OCI-LY7 (cell line): ENCODE measurements at regions not wholly inside any gene's neighbourhood (a gene's known extent, or its start where the extent isn't known, plus 50 kb on each side); places are given as distances from the start of the nearest gene placed in this dataset.

Experiments used
- BruUV-seq: library from RNA; stranded (reverse); fragments of 400-500 nt; replicated peaks from 2 replicates; lab custom pipeline; 2021; lab: Mats Ljungman, UMichigan
- CTCF ChIA-PET: fragments of 300-600 bp; sonication (Branson Sonifier 250); formaldehyde crosslinking; loops from one replicate; lab custom pipeline; 2022; ENCODE audit warnings: antibody characterized with exemption; ENCODE audit not compliant: unreplicated experiment; lab: Charles Lee
- POLR2A ChIA-PET: fragments of 300-600 bp; sonication (Branson Sonifier 250); formaldehyde crosslinking; loops from one replicate; lab custom pipeline; 2022; ENCODE audit warnings: antibody characterized with exemption; lab: Charles Lee
- DNase-seq: peaks from one replicate; pipeline ENCODE4 v3.0.0-alpha.2; 2015; ENCODE audit warnings: low spot score
- H2AFZ ChIP-seq: fragments of 200-600 bp; sonication (generic), shearing (Covaris generic); 2 replicates; pipeline ENCODE4 v1.6.1; 2014; ENCODE audit warnings: mild to moderate bottlenecking, antibody characterized with exemption, low read length, moderate library complexity
- H3K27ac ChIP-seq: fragments of 200-600 bp; sonication (generic); 2 replicates; pipeline ENCODE4 v1.5.1; 2014; ENCODE audit warnings: mixed run types, low read depth, mild to moderate bottlenecking, moderate library complexity, low read length, inconsistent platforms; ENCODE audit not compliant: poor library complexity, severe bottlenecking
- H3K36me3 ChIP-seq: fragments of 200-600 bp; sonication (generic); 2 replicates; pipeline ENCODE4 v1.6.1; 2014; ENCODE audit warnings: mild to moderate bottlenecking, antibody characterized with exemption, low read length, moderate library complexity, mixed read lengths; ENCODE audit not compliant: insufficient read depth
- H3K4me1 ChIP-seq: fragments of 200-600 bp; sonication (generic); 2 replicates; pipeline ENCODE4 v1.5.1; 2014; ENCODE audit warnings: mild to moderate bottlenecking, low read length; ENCODE audit not compliant: insufficient read depth, poor library complexity, severe bottlenecking
- H3K4me2 ChIP-seq: fragments of 200-600 bp; sonication (generic); 2 replicates; pipeline ENCODE4 v1.6.1; 2014; ENCODE audit warnings: mild to moderate bottlenecking, low read length
- H3K4me3 ChIP-seq: fragments of 200-600 bp; sonication (generic); 2 replicates; pipeline ENCODE4 v1.5.1; 2014; ENCODE audit warnings: mild to moderate bottlenecking, low read depth, low read length; ENCODE audit not compliant: poor library complexity, severe bottlenecking
- H3K79me2 ChIP-seq: fragments of 200-600 bp; sonication (generic); 2 replicates; pipeline ENCODE4 v1.6.1; 2016; ENCODE audit warnings: low read depth, mild to moderate bottlenecking, low read length, moderate library complexity, mixed read lengths; ENCODE audit not compliant: insufficient read depth
- H3K9me2 ChIP-seq: fragments of 200-600 bp; sonication (generic); 2 replicates; pipeline ENCODE4 v1.6.1; 2016; ENCODE audit warnings: mild to moderate bottlenecking, low read length, mixed read lengths; ENCODE audit not compliant: insufficient read depth
- H3K9me3 ChIP-seq: fragments of 200-600 bp; sonication (generic); 2 replicates; pipeline ENCODE4 v1.6.1; 2014; ENCODE audit warnings: mild to moderate bottlenecking, mixed run types, low read length, mixed read lengths
- H4K20me1 ChIP-seq: fragments of 200-600 bp; sonication (generic); 2 replicates; pipeline ENCODE4 v1.6.1; 2014; ENCODE audit warnings: mild to moderate bottlenecking, antibody characterized with exemption, low read length, moderate library complexity, mixed read lengths; ENCODE audit not compliant: insufficient read depth
- EZH2phosphoT487 ChIP-seq: fragments of 200-600 bp; sonication (generic); IDR thresholded peaks from 2 replicates; pipeline ENCODE4 v1.6.1; 2018; ENCODE audit warnings: low read depth, borderline replicate concordance, mild to moderate bottlenecking, mixed run types, antibody characterized with exemption, low read length, moderate library complexity, mixed read lengths
- intact Hi-C: fragments of 100-400 bp; cut with micrococcal nuclease; formaldehyde crosslinking; loops from one replicate; pipeline ENCODE4 v1.10.0; 2022; ENCODE audit not compliant: unreplicated experiment
- TF ChIP-seq, protein P1 (sequence below): fragments of 200-600 bp; sonication (generic); conservative IDR thresholded peaks from 2 replicates; pipeline ENCODE4 v1.5.1; 2014; ENCODE audit warnings: mild to moderate bottlenecking, antibody characterized with exemption, low read length, moderate library complexity, mixed read lengths

DNA sequence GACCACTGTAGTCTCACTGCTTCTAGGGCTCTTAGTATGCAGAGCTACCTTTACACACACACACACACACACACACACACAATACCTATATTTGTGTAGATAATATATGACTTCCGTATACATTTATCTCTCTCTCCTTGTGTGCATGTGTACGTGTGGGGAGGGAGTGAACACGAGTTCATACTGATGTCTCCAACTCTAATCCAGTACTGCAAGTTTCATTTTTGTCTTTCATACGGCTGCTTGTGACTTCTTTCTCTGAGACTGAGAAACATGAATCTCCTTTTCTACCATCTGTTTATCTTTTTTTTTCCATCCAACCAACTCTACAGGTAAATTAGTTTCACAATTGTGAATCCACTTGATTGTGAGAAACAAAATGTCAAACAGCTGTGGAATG lies 1229.5 kb upstream of the AGA start:
- ChIA-PET POLR2A (no interaction called here), CTCF (no interaction called here)
- BruUV-seq: no TSS peak
- Histone ChIP-seq H2AFZ (no peak overlapping the region), H3K79me2 (no peaks in the 10 kb centered on the region), H3K9me3 (no peaks in the 10 kb centered on the region), H3K4me1 (no peaks in the 10 kb centered on the region), H3K36me3 (no peaks in the 10 kb centered on the region), H3K27ac (no peak overlapping the region), H3K9me2 (no peaks in the 10 kb centered on the region), H4K20me1 (no peaks in the 10 kb centered on the region), H3K4me3 (no peak overlapping the region), H3K4me2 (no peak overlapping the region)
- intact Hi-C loops: no loop called here
- TF ChIP-seq EZH2phosphoT487: no peak
- TF ChIP-seq, protein P1, sequence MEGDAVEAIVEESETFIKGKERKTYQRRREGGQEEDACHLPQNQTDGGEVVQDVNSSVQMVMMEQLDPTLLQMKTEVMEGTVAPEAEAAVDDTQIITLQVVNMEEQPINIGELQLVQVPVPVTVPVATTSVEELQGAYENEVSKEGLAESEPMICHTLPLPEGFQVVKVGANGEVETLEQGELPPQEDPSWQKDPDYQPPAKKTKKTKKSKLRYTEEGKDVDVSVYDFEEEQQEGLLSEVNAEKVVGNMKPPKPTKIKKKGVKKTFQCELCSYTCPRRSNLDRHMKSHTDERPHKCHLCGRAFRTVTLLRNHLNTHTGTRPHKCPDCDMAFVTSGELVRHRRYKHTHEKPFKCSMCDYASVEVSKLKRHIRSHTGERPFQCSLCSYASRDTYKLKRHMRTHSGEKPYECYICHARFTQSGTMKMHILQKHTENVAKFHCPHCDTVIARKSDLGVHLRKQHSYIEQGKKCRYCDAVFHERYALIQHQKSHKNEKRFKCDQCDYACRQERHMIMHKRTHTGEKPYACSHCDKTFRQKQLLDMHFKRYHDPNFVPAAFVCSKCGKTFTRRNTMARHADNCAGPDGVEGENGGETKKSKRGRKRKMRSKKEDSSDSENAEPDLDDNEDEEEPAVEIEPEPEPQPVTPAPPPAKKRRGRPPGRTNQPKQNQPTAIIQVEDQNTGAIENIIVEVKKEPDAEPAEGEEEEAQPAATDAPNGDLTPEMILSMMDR: no peak
- DNase-seq: no peak

DNA sequence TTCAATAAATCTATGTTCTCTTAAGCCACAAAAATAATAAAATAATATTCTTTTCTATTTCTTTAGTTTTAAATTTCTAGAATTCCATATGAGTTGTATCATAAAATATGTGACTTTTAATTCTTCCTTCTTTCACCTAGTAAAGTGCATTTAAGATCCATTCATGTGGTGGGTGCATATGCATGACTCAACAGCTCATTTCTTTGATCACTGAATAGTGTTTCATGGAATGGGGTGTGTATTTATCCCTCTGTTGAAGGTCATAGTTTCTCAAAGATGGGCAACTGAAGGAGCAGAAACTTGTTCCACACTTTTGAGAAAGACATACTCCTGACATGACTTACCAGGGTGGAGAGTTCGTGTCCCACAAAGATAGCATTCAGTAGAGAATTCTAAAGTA lies 1230.3 kb upstream of the AGA start:
- H3K27ac ChIP-seq: no peak overlapping the region
- no peaks in the 10 kb centered on the region for H4K20me1 ChIP-seq
- no peak for TF ChIP-seq EZH2phosphoT487
- TF ChIP-seq, protein P1: no peak
- no peaks in the 10 kb centered on the region for H3K79me2 ChIP-seq
- BruUV-seq: no TSS peak
- H3K4me3 ChIP-seq: no peak overlapping the region
- no peak overlapping the region for H3K4me2 ChIP-seq
- POLR2A ChIA-PET: no interaction called here
- no peaks in the 10 kb centered on the region for H3K36me3 ChIP-seq
- DNase-seq: no peak
- no peak overlapping the region for H2AFZ ChIP-seq
- CTCF ChIA-PET: no interaction called here
- no peaks in the 10 kb centered on the region for H3K9me2 ChIP-seq
- no peaks in the 10 kb centered on the region for H3K9me3 ChIP-seq
- H3K4me1 ChIP-seq: no peaks in the 10 kb centered on the region
- intact Hi-C loops: no loop called here

DNA sequence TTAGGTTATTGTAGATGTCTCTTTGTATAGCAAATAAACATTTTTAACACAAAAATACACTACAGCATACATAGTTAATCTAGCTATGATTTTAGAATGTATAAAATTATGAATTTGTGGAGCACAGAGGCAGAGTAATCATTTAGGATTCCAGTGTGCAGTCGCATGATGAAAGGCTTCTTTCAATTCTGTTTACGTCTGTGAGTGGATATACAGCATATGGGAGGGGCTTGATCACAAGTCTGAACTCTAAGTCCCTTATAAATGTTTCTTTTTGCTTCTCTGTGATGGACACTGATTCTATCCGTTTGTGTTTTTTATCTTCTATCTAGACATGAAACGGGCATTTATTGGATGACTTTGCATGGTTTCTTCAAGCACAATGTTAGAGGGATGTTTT lies 1239.6 kb upstream of the AGA start:
- Histone ChIP-seq H2AFZ (no peak overlapping the region), H3K79me2 (no peaks in the 10 kb centered on the region), H3K9me3 (no peaks in the 10 kb centered on the region), H3K4me3 (no peak overlapping the region), H3K4me2 (no peak overlapping the region), H3K9me2 (no peaks in the 10 kb centered on the region), H3K27ac (no peak overlapping the region), H4K20me1 (no peaks in the 10 kb centered on the region), H3K4me1 (no peaks in the 10 kb centered on the region), H3K36me3 (no peaks in the 10 kb centered on the region)
- TF ChIP-seq, protein P1: no peak
- no peak for TF ChIP-seq EZH2phosphoT487
- intact Hi-C loops: no loop called here
- ChIA-PET CTCF (no interaction called here), POLR2A (interaction anchor here (1.1 to 1.3 kb wide), 2 partner anchors 13 to 17 kb away, joined by 4 to 5 read pairs; no protein-coding TSS in a partner anchor)
- DNase-seq: no peak
- no TSS peak for BruUV-seq
